OCI-LY1 (cell line): ENCODE measurements at regions not wholly inside any gene's neighbourhood (a gene's known extent, or its start where the extent isn't known, plus 50 kb on each side); places are given as distances from the start of the nearest gene placed in this dataset.

Experiments
- H2AFZ ChIP-seq: fragments of 200-600 bp; sonication (generic), shearing (Covaris generic); 2 replicates; pipeline ENCODE4 v1.6.0; 2014; ENCODE audit warnings: antibody characterized with exemption, mild to moderate bottlenecking, low read length
- H3F3A ChIP-seq: fragments of 200-600 bp; sonication (generic), shearing (Covaris generic); 2 replicates; pipeline ENCODE4 v1.6.0; 2014; ENCODE audit warnings: mild to moderate bottlenecking, antibody characterized with exemption, low read length, moderate library complexity; ENCODE audit not compliant: insufficient read depth
- H3K27ac ChIP-seq: fragments of 200-600 bp; sonication (generic); 2 replicates; pipeline ENCODE4 v1.5.1; 2014; ENCODE audit warnings: low read length, mixed run types, mild to moderate bottlenecking, low read depth; ENCODE audit not compliant: poor library complexity, severe bottlenecking
- H3K27me3 ChIP-seq: fragments of 200-600 bp; sonication (generic); 2 replicates; pipeline ENCODE4 v1.6.0; 2014; ENCODE audit warnings: antibody characterized with exemption, mild to moderate bottlenecking, low read length, moderate library complexity; ENCODE audit not compliant: insufficient read depth
- H3K36me3 ChIP-seq: fragments of 200-600 bp; sonication (generic); 2 replicates; pipeline ENCODE4 v1.6.1; 2014; ENCODE audit warnings: mild to moderate bottlenecking, antibody characterized with exemption, low read length, moderate library complexity, mixed read lengths; ENCODE audit not compliant: insufficient read depth
- H3K4me1 ChIP-seq: fragments of 200-600 bp; sonication (generic); 2 replicates; pipeline ENCODE4 v1.5.1; 2014; ENCODE audit warnings: mild to moderate bottlenecking, low read length, moderate library complexity; ENCODE audit not compliant: insufficient read depth, severe bottlenecking
- H3K4me2 ChIP-seq: fragments of 200-600 bp; sonication (generic), shearing (Covaris generic); 2 replicates; pipeline ENCODE4 v1.6.1; 2014; ENCODE audit warnings: low read length
- H3K4me3 ChIP-seq: fragments of 200-600 bp; sonication (generic); 2 replicates; pipeline ENCODE4 v1.5.1; 2014; ENCODE audit warnings: low read length, low read depth, mild to moderate bottlenecking, mixed read lengths; ENCODE audit not compliant: poor library complexity, severe bottlenecking
- H3K79me2 ChIP-seq: fragments of 200-600 bp; shearing (Covaris generic); 2 replicates; pipeline ENCODE4 v1.6.1; 2016; ENCODE audit warnings: mixed run types, low read length, mixed read lengths; ENCODE audit not compliant: insufficient read depth
- H3K9ac ChIP-seq: fragments of 200-600 bp; sonication (generic), shearing (Covaris generic); 2 replicates; pipeline ENCODE4 v1.6.1; 2014; ENCODE audit warnings: mild to moderate bottlenecking, low read length, mixed read lengths
- H3K9me2 ChIP-seq: fragments of 200-600 bp; sonication (generic), shearing (Covaris generic); 2 replicates; pipeline ENCODE4 v1.6.1; 2014; ENCODE audit warnings: low read depth, mild to moderate bottlenecking, low read length, mixed read lengths
- H3K9me3 ChIP-seq: fragments of 200-600 bp; shearing (Covaris generic); 2 replicates; pipeline ENCODE4 v1.6.1; 2014; ENCODE audit warnings: low read length, mixed read lengths
- H4K20me1 ChIP-seq: fragments of 200-600 bp; sonication (generic), shearing (Covaris generic); 2 replicates; pipeline ENCODE4 v1.6.0; 2016; ENCODE audit warnings: mild to moderate bottlenecking, low read length; ENCODE audit not compliant: insufficient read depth
- EZH2 ChIP-seq: fragments of 200-600 bp; sonication (generic), shearing (Covaris generic); IDR thresholded peaks from 2 replicates; pipeline ENCODE4 v1.8.0; 2017; ENCODE audit warnings: borderline replicate concordance, mixed run types, mild to moderate bottlenecking, antibody characterized with exemption, low read length, moderate library complexity, mixed read lengths
- TF ChIP-seq, protein P1 (sequence below): fragments of 200-600 bp; sonication (generic), shearing (Covaris generic); IDR thresholded peaks from 2 replicates; pipeline ENCODE4 v1.5.1; 2017; ENCODE audit warnings: mild to moderate bottlenecking, antibody characterized with exemption, low read length, moderate library complexity, mixed read lengths

DNA sequence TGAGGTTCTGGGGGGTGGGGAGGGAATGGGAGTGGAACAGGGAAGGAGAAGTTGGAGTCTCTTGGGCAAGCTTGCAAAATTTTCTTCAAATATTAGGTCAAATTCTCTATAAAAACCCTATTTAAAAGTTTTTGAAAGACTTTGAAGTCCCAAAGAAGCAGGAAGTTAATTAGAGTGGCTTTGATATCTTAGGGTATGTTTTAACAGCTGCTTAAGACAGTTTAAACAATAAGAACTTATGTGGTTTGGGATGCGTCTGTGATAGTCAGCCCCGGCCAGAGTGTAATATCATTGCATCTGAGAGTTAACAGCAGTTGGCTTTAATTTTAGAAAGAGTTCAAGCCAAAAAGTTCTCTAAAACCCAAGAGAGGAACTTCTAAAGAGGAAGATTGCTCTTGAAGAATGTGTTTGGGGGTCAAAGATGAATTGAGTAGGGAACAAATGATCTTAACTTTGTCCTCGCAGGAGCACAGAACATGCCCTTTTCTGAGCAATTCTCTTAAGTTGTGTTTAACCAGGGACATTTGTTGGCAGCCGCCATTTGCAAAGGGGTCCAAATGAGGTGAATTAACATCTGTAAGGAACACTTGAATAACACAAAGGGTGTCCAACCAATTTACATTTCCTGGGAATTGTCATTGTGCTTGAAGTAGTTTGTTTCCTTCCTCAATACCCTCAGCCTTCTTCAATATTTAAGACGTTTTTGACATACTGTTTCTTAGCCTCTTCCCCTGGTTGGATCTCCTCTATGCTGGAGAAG lies 182.4 kb downstream of the PTEN start:
- H3K4me3 ChIP-seq = no peak overlapping the region
- no peak overlapping the region for H3K27ac ChIP-seq
- no peak overlapping the region for H3K4me2 ChIP-seq
- no peaks in the 10 kb centered on the region for H3K79me2 ChIP-seq
- no peaks in the 10 kb centered on the region for H4K20me1 ChIP-seq
- no peak overlapping the region for H3K9ac ChIP-seq
- H3K36me3 ChIP-seq = no peaks in the 10 kb centered on the region
- H3F3A ChIP-seq = no peaks in the 10 kb centered on the region
- no peaks in the 10 kb centered on the region for H3K4me1 ChIP-seq
- H2AFZ ChIP-seq = no peak overlapping the region
- H3K9me2 ChIP-seq = no peaks in the 10 kb centered on the region
- H3K27me3 ChIP-seq = no peaks in the 10 kb centered on the region
- H3K9me3 ChIP-seq = no peaks in the 10 kb centered on the region
- TF ChIP-seq, protein P1, sequence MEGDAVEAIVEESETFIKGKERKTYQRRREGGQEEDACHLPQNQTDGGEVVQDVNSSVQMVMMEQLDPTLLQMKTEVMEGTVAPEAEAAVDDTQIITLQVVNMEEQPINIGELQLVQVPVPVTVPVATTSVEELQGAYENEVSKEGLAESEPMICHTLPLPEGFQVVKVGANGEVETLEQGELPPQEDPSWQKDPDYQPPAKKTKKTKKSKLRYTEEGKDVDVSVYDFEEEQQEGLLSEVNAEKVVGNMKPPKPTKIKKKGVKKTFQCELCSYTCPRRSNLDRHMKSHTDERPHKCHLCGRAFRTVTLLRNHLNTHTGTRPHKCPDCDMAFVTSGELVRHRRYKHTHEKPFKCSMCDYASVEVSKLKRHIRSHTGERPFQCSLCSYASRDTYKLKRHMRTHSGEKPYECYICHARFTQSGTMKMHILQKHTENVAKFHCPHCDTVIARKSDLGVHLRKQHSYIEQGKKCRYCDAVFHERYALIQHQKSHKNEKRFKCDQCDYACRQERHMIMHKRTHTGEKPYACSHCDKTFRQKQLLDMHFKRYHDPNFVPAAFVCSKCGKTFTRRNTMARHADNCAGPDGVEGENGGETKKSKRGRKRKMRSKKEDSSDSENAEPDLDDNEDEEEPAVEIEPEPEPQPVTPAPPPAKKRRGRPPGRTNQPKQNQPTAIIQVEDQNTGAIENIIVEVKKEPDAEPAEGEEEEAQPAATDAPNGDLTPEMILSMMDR = no peak
- no peak for TF ChIP-seq EZH2

DNA sequence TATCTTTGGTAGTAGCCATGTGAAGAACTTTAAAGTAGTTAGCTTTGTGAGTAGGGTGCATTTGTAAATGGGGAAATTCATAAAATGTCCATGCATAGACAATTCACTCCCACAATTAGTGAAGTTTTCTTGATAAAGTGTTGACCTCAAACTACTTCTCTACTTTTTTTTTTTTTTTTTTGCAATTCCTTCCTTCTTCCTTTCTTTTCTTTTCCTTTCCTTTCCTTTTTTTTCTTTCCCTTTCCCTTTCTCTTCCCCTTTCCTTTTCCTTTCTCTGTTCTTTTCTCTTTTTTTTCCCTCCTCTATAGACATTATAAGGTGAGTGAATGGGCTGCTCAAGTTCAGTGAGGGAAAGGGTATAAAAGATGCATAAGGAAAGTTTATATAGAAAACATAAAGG lies 184.2 kb downstream of the PTEN start:
- TF ChIP-seq, protein P1 = no peak
- no peak for TF ChIP-seq EZH2
- no peaks in the 10 kb centered on the region for H3K9me2 ChIP-seq
- no peaks in the 10 kb centered on the region for H3K4me1 ChIP-seq
- H3K27me3 ChIP-seq = no peaks in the 10 kb centered on the region
- no peak overlapping the region for H3K4me3 ChIP-seq
- H4K20me1 ChIP-seq = no peaks in the 10 kb centered on the region
- H2AFZ ChIP-seq = no peak overlapping the region
- no peaks in the 10 kb centered on the region for H3K9me3 ChIP-seq
- H3K4me2 ChIP-seq = no peak overlapping the region
- no peaks in the 10 kb centered on the region for H3F3A ChIP-seq
- no peak overlapping the region for H3K27ac ChIP-seq
- H3K79me2 ChIP-seq = no peaks in the 10 kb centered on the region
- H3K9ac ChIP-seq = no peak overlapping the region
- no peaks in the 10 kb centered on the region for H3K36me3 ChIP-seq

GRCh38 chr10:88048312-88048711 lies 184.9 kb downstream of the PTEN start:
- no peaks in the 10 kb centered on the region for H3K9me3 ChIP-seq
- no peaks in the 10 kb centered on the region for H3K27me3 ChIP-seq
- no peaks in the 10 kb centered on the region for H3F3A ChIP-seq
- H4K20me1 ChIP-seq = no peaks in the 10 kb centered on the region
- no peak overlapping the region for H3K4me3 ChIP-seq
- TF ChIP-seq EZH2 = no peak
- TF ChIP-seq, protein P1 = no peak
- no peaks in the 10 kb centered on the region for H3K9me2 ChIP-seq
- no peak overlapping the region for H2AFZ ChIP-seq
- no peak overlapping the region for H3K27ac ChIP-seq
- H3K9ac ChIP-seq = no peak overlapping the region
- no peaks in the 10 kb centered on the region for H3K36me3 ChIP-seq
- no peaks in the 10 kb centered on the region for H3K4me1 ChIP-seq
- H3K4me2 ChIP-seq = no peak overlapping the region
- no peaks in the 10 kb centered on the region for H3K79me2 ChIP-seq
